H1 (cell line): ENCODE measurements at regions not wholly inside any gene's neighbourhood (a gene's known extent, or its start where the extent isn't known, plus 50 kb on each side); places are given as distances from the start of the nearest gene placed in this dataset.

Experiments
- CHD7 ChIP-seq: fragments of 300-600 bp; sonication (generic); IDR thresholded peaks from 2 replicates; pipeline ENCODE4 v1.7.1; 2012; ENCODE audit warnings: low read length, moderate library complexity, mild to moderate bottlenecking, inconsistent platforms; ENCODE audit not compliant: insufficient replicate concordance
- E2F6 ChIP-seq: IDR thresholded peaks from 2 replicates; pipeline ENCODE4 v1.6.1; 2012; ENCODE audit warnings: inconsistent platforms

- TF ChIP-seq CHD7 (no peak), E2F6 (no peak)
- TF ChIP-seq, all 59 proteins: peak for 0
Measured at GRCh38 chr15:22226034-22226790, 145.9 kb downstream of the OR4M2 start (continued).
